ENCODE measurements at regions not wholly inside any gene's neighbourhood (a gene's known extent, or its start where the extent isn't known, plus 50 kb on each side); places are given as distances from the start of the nearest gene placed in this dataset.

- DNase-seq (ENCODE audit: low read depth) (no peak), FAIRE-seq (no peak)
- Histone ChIP-seq H3K9me3 (ENCODE audit: insufficient read depth, low read depth, low read length) (no peaks in the 10 kb centered on the region), H3K9ac (ENCODE audit: low read length) (no peak overlapping the region), H3K79me2 (ENCODE audit: insufficient read depth, low read length) (no peaks in the 10 kb centered on the region), H3K36me3 (ENCODE audit: insufficient read depth, low read length) (no peaks in the 10 kb centered on the region), H2AFZ (ENCODE audit: low read depth, low read length) (no peak overlapping the region), H3K4me1 (ENCODE audit: insufficient read depth, low read length) (no peaks in the 10 kb centered on the region), H3K4me2 (ENCODE audit: low read length) (no peak overlapping the region), H3K27me3 (ENCODE audit: insufficient read depth, low read length) (no peaks in the 10 kb centered on the region), H3K27ac (ENCODE audit: low read depth, low read length) (no peak overlapping the region), H4K20me1 (ENCODE audit: insufficient read depth, low read length) (no peaks in the 10 kb centered on the region), H3K4me3 (ENCODE audit: insufficient read depth, low read depth, low read length) (no peak overlapping the region)
- Mint-ChIP-seq H3K27me3 (ENCODE audit: low read depth, unreplicated experiment) (no peaks in the 10 kb centered on the region), H3K9me3 (ENCODE audit: unreplicated experiment) (peaks cover 3% of the 10 kb centered on the region), H3K4me1 (ENCODE audit: low read depth, unreplicated experiment) (no peaks in the 10 kb centered on the region), H3K27ac (ENCODE audit: unreplicated experiment) (no peak overlapping the region), H3K4me3 (ENCODE audit: unreplicated experiment) (no peak overlapping the region), H3K36me3 (ENCODE audit: low read depth, unreplicated experiment) (no peaks in the 10 kb centered on the region)
- TF ChIP-seq EZH2 (IDR thresholded peaks at IDR 0.05; ENCODE audit: insufficient read depth, low read length) (no peak), CTCF (IDR thresholded peaks at IDR 0.05; ENCODE audit: insufficient read depth, low read depth, low read length) (no peak)
These were observed 173.3 kb upstream of the ZEB2 start for GRCh38 chr2:144693179-144693578.

GRCh38 chr2:144692661-144693060, 172.7 kb upstream of the ZEB2 start:
- DNase-seq (ENCODE audit: low read depth) (no peak), FAIRE-seq (no peak)
- no peak overlapping the region for H3K4me3 ChIP-seq (ENCODE audit: insufficient read depth, low read depth, low read length)
- Mint-ChIP-seq H3K36me3 (ENCODE audit: low read depth, unreplicated experiment) (no peaks in the 10 kb centered on the region), H3K9me3 (ENCODE audit: unreplicated experiment) (peaks cover 3% of the 10 kb centered on the region), H3K4me3 (ENCODE audit: unreplicated experiment) (no peak overlapping the region), H3K27ac (ENCODE audit: unreplicated experiment) (no peak overlapping the region), H3K27me3 (ENCODE audit: low read depth, unreplicated experiment) (no peaks in the 10 kb centered on the region), H3K4me1 (ENCODE audit: low read depth, unreplicated experiment) (no peaks in the 10 kb centered on the region)
- no peak overlapping the region for H3K4me2 ChIP-seq (ENCODE audit: low read length)
- no peaks in the 10 kb centered on the region for H4K20me1 ChIP-seq (ENCODE audit: insufficient read depth, low read length)
- no peaks in the 10 kb centered on the region for H3K79me2 ChIP-seq (ENCODE audit: insufficient read depth, low read length)
- TF ChIP-seq CTCF (IDR thresholded peaks at IDR 0.05; ENCODE audit: insufficient read depth, low read depth, low read length), result no peak
- TF ChIP-seq EZH2 (IDR thresholded peaks at IDR 0.05; ENCODE audit: insufficient read depth, low read length), result no peak
- no peaks in the 10 kb centered on the region for H3K27me3 ChIP-seq (ENCODE audit: insufficient read depth, low read length)
- no peaks in the 10 kb centered on the region for H3K4me1 ChIP-seq (ENCODE audit: insufficient read depth, low read length)
- H3K36me3 ChIP-seq (ENCODE audit: insufficient read depth, low read length), result no peaks in the 10 kb centered on the region
- no peak overlapping the region for H3K27ac ChIP-seq (ENCODE audit: low read depth, low read length)
- no peak overlapping the region for H3K9ac ChIP-seq (ENCODE audit: low read length)
- H2AFZ ChIP-seq (ENCODE audit: low read depth, low read length), result no peak overlapping the region
- H3K9me3 ChIP-seq (ENCODE audit: insufficient read depth, low read depth, low read length), result no peaks in the 10 kb centered on the region

- DNase-seq (ENCODE audit: low read depth) (no peak), FAIRE-seq (no peak)
- no peak overlapping the region for H3K4me3 ChIP-seq (ENCODE audit: insufficient read depth, low read depth, low read length)
- no peaks in the 10 kb centered on the region for H3K36me3 Mint-ChIP-seq (ENCODE audit: low read depth, unreplicated experiment)
- no peaks in the 10 kb centered on the region for H3K4me1 Mint-ChIP-seq (ENCODE audit: low read depth, unreplicated experiment)
- H4K20me1 ChIP-seq (ENCODE audit: insufficient read depth, low read length), result no peaks in the 10 kb centered on the region
- no peak overlapping the region for H3K9ac ChIP-seq (ENCODE audit: low read length)
- no peaks in the 10 kb centered on the region for H3K9me3 Mint-ChIP-seq (ENCODE audit: unreplicated experiment)
- H3K4me2 ChIP-seq (ENCODE audit: low read length), result no peak overlapping the region
- H3K79me2 ChIP-seq (ENCODE audit: insufficient read depth, low read length), result no peaks in the 10 kb centered on the region
- H2AFZ ChIP-seq (ENCODE audit: low read depth, low read length), result no peak overlapping the region
- H3K27ac ChIP-seq (ENCODE audit: low read depth, low read length), result no peak overlapping the region
- H3K27me3 ChIP-seq (ENCODE audit: insufficient read depth, low read length), result no peaks in the 10 kb centered on the region
- no peaks in the 10 kb centered on the region for H3K36me3 ChIP-seq (ENCODE audit: insufficient read depth, low read length)
- no peaks in the 10 kb centered on the region for H3K27me3 Mint-ChIP-seq (ENCODE audit: low read depth, unreplicated experiment)
- H3K9me3 ChIP-seq (ENCODE audit: insufficient read depth, low read depth, low read length), result no peaks in the 10 kb centered on the region
- no peaks in the 10 kb centered on the region for H3K4me1 ChIP-seq (ENCODE audit: insufficient read depth, low read length)
- H3K27ac Mint-ChIP-seq (ENCODE audit: unreplicated experiment), result no peak overlapping the region
- TF ChIP-seq EZH2 (IDR thresholded peaks at IDR 0.05; ENCODE audit: insufficient read depth, low read length) (no peak), CTCF (IDR thresholded peaks at IDR 0.05; ENCODE audit: insufficient read depth, low read depth, low read length) (no peak)
- H3K4me3 Mint-ChIP-seq (ENCODE audit: unreplicated experiment), result no peak overlapping the region
These were observed 170.9 kb upstream of the ZEB2 start for GRCh38 chr2:144690771-144691170.

Data from astrocyte (in vitro differentiated cells and primary cell).